ENCODE measurements at regions not wholly inside any gene's neighbourhood (a gene's known extent, or its start where the extent isn't known, plus 50 kb on each side); places are given as distances from the start of the nearest gene placed in this dataset.

DNA sequence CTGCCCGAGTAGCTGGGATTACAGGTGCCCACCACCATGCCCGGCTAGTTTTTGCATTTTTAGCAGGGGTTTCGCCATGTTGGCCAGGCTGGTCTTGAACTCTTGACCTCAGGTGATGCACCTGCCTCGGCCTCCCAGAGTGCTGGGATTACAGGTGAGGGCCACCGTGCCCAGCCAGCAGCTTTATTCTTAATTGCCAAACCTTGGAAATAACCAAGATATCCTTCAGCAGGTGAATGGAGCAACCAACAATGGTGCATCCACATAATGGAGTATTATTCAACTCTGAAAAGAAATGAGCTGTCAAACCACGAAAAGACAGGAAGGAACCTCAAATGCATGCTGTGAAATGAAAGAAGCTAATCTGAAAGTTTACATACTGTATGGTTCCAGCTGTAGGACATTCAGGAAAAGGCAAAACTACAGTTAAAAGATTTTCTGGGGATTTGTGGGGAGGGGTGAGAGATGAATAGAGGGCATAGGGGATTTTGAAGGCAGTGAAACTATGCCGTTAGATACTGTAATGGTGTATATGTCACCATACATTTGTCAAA, 118.8 kb upstream of the CCND2 start (continued):
- TF ChIP-seq, protein P1, sequence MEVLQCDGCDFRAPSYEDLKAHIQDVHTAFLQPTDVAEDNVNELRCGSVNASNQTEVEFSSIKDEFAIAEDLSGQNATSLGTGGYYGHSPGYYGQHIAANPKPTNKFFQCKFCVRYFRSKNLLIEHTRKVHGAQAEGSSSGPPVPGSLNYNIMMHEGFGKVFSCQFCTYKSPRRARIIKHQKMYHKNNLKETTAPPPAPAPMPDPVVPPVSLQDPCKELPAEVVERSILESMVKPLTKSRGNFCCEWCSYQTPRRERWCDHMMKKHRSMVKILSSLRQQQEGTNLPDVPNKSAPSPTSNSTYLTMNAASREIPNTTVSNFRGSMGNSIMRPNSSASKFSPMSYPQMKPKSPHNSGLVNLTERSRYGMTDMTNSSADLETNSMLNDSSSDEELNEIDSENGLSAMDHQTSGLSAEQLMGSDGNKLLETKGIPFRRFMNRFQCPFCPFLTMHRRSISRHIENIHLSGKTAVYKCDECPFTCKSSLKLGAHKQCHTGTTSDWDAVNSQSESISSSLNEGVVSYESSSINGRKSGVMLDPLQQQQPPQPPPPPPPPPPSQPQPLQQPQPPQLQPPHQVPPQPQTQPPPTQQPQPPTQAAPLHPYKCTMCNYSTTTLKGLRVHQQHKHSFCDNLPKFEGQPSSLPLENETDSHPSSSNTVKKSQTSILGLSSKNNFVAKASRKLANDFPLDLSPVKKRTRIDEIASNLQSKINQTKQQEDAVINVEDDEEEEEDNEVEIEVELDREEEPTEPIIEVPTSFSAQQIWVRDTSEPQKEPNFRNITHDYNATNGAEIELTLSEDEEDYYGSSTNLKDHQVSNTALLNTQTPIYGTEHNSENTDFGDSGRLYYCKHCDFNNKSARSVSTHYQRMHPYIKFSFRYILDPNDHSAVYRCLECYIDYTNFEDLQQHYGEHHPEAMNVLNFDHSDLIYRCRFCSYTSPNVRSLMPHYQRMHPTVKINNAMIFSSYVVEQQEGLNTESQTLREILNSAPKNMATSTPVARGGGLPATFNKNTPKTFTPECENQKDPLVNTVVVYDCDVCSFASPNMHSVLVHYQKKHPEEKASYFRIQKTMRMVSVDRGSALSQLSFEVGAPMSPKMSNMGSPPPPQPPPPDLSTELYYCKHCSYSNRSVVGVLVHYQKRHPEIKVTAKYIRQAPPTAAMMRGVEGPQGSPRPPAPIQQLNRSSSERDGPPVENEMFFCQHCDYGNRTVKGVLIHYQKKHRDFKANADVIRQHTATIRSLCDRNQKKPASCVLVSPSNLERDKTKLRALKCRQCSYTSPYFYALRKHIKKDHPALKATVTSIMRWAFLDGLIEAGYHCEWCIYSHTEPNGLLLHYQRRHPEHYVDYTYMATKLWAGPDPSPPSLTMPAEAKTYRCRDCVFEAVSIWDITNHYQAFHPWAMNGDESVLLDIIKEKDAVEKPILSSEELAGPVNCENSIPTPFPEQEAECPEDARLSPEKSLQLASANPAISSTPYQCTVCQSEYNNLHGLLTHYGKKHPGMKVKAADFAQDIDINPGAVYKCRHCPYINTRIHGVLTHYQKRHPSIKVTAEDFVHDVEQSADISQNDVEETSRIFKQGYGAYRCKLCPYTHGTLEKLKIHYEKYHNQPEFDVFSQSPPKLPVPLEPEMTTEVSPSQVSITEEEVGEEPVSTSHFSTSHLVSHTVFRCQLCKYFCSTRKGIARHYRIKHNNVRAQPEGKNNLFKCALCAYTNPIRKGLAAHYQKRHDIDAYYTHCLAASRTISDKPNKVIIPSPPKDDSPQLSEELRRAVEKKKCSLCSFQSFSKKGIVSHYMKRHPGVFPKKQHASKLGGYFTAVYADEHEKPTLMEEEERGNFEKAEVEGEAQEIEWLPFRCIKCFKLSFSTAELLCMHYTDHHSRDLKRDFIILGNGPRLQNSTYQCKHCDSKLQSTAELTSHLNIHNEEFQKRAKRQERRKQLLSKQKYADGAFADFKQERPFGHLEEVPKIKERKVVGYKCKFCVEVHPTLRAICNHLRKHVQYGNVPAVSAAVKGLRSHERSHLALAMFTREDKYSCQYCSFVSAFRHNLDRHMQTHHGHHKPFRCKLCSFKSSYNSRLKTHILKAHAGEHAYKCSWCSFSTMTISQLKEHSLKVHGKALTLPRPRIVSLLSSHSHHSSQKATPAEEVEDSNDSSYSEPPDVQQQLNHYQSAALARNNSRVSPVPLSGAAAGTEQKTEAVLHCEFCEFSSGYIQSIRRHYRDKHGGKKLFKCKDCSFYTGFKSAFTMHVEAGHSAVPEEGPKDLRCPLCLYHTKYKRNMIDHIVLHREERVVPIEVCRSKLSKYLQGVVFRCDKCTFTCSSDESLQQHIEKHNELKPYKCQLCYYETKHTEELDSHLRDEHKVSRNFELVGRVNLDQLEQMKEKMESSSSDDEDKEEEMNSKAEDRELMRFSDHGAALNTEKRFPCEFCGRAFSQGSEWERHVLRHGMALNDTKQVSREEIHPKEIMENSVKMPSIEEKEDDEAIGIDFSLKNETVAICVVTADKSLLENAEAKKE (CRISPR knock-in tag; IDR thresholded peaks at IDR 0.05), result no peak
- TF ChIP-seq POLR2AphosphoS5 (IDR thresholded peaks at IDR 0.05; ENCODE audit: low read depth), result no peak
- TF ChIP-seq ZNF331 (CRISPR knock-in tag; IDR thresholded peaks at IDR 0.05; ENCODE audit: low read depth), result no peak

DNA sequence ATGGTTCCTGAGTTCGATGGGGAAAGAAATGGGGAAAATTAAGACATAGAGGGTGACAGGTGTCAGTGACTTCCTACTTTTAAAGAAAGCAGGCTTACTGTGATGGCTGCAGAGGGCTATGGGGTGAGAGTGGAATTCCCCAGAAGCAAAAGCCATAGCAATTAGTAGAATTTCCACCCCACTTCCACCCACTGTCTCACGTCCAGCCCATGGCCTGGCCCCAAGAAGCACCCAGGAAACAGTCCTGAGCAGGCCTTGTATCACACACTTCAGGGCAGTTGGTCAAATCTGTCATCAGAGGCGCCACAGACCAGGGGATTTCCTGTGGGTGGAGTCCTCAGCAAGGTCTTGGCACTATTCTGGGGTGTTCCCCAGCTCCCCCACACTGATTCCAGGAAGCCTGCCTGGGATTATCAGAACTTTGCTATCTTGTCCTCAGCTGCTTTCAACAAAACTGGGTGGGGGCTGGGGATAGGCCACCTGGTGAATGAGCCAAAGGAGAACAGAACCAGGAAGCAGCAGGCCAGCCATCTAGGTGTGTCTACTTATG, 120.1 kb upstream of the CCND2 start:
- H3K36me3 Mint-ChIP-seq (ENCODE audit: low read depth), result peaks cover 3% of the 10 kb centered on the region; the same call in 2 of the 3 replicates
- H3K4me2 ChIP-seq, result no peak overlapping the region
- H3K36me3 ChIP-seq (ENCODE audit: insufficient read depth), result no peaks in the 10 kb centered on the region
- H3K27ac Mint-ChIP-seq, result no peak overlapping the region
- H3K27me3 ChIP-seq (ENCODE audit: insufficient read depth), result no peaks in the 10 kb centered on the region
- H3K4me3 Mint-ChIP-seq, result no peak overlapping the region
- no peaks in the 10 kb centered on the region for H3K79me2 ChIP-seq (replicated peaks; ENCODE audit: insufficient read depth)
- H4K20me1 ChIP-seq (replicated peaks; ENCODE audit: insufficient read depth), result no peaks in the 10 kb centered on the region
- no peak for TF ChIP-seq REST (IDR thresholded peaks at IDR 0.05; ENCODE audit: unreplicated experiment)
- peak in 1 of 2 experiments; percentile 36; a peak in 2 of 4 replicates for TF ChIP-seq CTCF (conservative IDR thresholded peaks at IDR 0.05; ENCODE audit: low read depth in 2 of 2)
- peaks cover 31% of the 10 kb centered on the region for H3K4me1 Mint-ChIP-seq
- H3K9me3 Mint-ChIP-seq, result peaks cover 8% of the 10 kb centered on the region; the same call in 2 of the 3 replicates
- peaks cover 9% of the 10 kb centered on the region for H3K27me3 Mint-ChIP-seq (ENCODE audit: insufficient read depth, low read depth, poor library complexity)
- peak overlapping the region; percentile 53 for H2AFZ ChIP-seq
- peaks cover 27% of the 10 kb centered on the region for H3K4me1 ChIP-seq (ENCODE audit: insufficient read depth)
- H3K9me2 ChIP-seq (ENCODE audit: insufficient read depth), result peaks cover 3% of the 10 kb centered on the region; the same call in 1 of the 2 replicates
- no peak overlapping the region for H3K27ac ChIP-seq (ENCODE audit: low read depth)
- DNase-seq (ENCODE audit: low spot score) (no peak), ATAC-seq (peak; percentile 49)
- H3K4me3 ChIP-seq, result no peak overlapping the region
- H3F3A ChIP-seq (replicated peaks; ENCODE audit: low read depth), result peaks cover 13% of the 10 kb centered on the region

Data from GM23338 (cell line).